H4 (cell line): ENCODE measurements at regions not wholly inside any gene's neighbourhood (a gene's known extent, or its start where the extent isn't known, plus 50 kb on each side); places are given as distances from the start of the nearest gene placed in this dataset.

ENCODE experiments used
- DNase-seq: peaks from one replicate; pipeline ENCODE4 v3.0.0-alpha.2; 2015; ENCODE audit warnings: low spot score

- no peak for DNase-seq
Measured at GRCh38 chr5:50964746-50965653, 298.6 kb downstream of the PARP8 start.

GRCh38 chr5:50965654-50966375 lies 299.4 kb downstream of the PARP8 start:
- no peak for DNase-seq

GRCh38 chr5:50967009-50967562 lies 300.6 kb downstream of the PARP8 start:
- no peak for DNase-seq

GRCh38 chr5:50967563-50968355 lies 301.3 kb downstream of the PARP8 start:
- DNase-seq = peak; percentile 32

GRCh38 chr5:50968356-50969149 lies 302.1 kb downstream of the PARP8 start:
- DNase-seq = no peak

- DNase-seq = no peak
Measured at GRCh38 chr5:50969151-50970031, 303.0 kb downstream of the PARP8 start.

GRCh38 chr5:50975840-50976239 lies 309.4 kb downstream of the PARP8 start:
- no peak for DNase-seq

- DNase-seq = no peak
Measured at GRCh38 chr5:50978924-50979323, 312.5 kb downstream of the PARP8 start.

GRCh38 chr5:50984640-50985039 lies 318.2 kb downstream of the PARP8 start:
- no peak for DNase-seq

- no peak for DNase-seq
Measured at GRCh38 chr5:50990296-50990924, 324.0 kb downstream of the PARP8 start.

- no peak for DNase-seq
Measured at GRCh38 chr5:50995285-50995942, 329.0 kb downstream of the PARP8 start.

- no peak for DNase-seq
Measured at GRCh38 chr5:51001227-51001923, 334.9 kb downstream of the PARP8 start.

- no peak for DNase-seq
Measured at GRCh38 chr5:51002368-51002767, 335.9 kb downstream of the PARP8 start.

- no peak for DNase-seq
Measured at GRCh38 chr5:51013036-51013435, 346.6 kb downstream of the PARP8 start.

GRCh38 chr5:51018423-51018822 lies 352.0 kb downstream of the PARP8 start:
- DNase-seq = no peak

- no peak for DNase-seq
Measured at GRCh38 chr5:51024263-51024662, 357.8 kb downstream of the PARP8 start.

GRCh38 chr5:51027271-51027670 lies 356.0 kb upstream of the ISL1 start:
- no peak for DNase-seq

GRCh38 chr5:51028394-51028793 lies 354.9 kb upstream of the ISL1 start:
- no peak for DNase-seq
